ENCODE measurements at regions not wholly inside any gene's neighbourhood (a gene's known extent, or its start where the extent isn't known, plus 50 kb on each side); places are given as distances from the start of the nearest gene placed in this dataset.

- no peak for DNase-seq (ENCODE audit: low read depth in 2 of 2)
Observed at GRCh38 chr20:11573507-11573906, 344.2 kb upstream of the BTBD3 start.

DNA sequence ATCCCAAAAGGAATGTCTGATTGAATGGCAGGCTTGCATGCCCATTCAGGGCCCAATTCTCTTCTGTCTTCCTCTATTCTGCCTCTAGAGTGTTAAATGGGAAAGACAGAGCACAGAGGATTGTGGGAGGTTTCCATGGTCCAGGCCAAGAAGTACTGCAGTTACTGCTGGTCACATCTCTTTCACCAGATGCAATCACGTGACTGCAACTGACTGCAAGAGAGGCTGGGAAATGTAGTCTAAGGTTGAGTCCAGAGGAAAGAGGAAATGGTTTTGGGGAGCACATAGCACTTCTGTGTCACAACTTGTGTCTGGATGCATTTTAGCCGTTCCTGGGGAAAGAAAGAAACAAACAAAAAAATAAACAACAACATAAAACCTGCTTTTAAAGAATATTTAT lies 336.4 kb upstream of the BTBD3 start:
- DNase-seq (ENCODE audit: low read depth in 2 of 2): no peak

DNA sequence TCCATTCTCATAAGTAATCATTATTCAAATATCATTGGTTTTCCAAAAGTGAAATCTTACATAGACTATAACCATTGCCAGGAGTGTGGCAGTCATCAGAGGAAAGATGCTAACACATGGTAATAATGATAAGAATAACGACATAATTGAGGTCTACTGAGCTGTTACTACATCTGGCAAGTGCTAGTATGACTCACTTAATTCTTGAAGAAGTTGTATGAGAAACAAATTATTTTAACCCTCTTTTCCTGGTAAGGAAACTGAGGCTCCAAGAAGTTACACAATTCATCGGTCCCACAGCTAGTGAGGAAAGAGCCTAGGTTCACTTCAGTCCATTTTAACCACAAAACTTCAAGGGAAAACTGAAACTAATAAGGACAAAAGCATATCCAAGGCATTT lies 335.6 kb upstream of the BTBD3 start:
- DNase-seq (ENCODE audit: low read depth in 2 of 2): no peak

GRCh38 chr20:11585752-11586352 lies 331.8 kb upstream of the BTBD3 start:
- no peak for DNase-seq (ENCODE audit: low read depth in 2 of 2)

GRCh38 chr20:11588875-11589274 lies 328.8 kb upstream of the BTBD3 start:
- DNase-seq (ENCODE audit: low read depth in 2 of 2): no peak

GRCh38 chr20:11591965-11592364 lies 325.7 kb upstream of the BTBD3 start:
- no peak for DNase-seq (ENCODE audit: low read depth in 2 of 2)

DNA sequence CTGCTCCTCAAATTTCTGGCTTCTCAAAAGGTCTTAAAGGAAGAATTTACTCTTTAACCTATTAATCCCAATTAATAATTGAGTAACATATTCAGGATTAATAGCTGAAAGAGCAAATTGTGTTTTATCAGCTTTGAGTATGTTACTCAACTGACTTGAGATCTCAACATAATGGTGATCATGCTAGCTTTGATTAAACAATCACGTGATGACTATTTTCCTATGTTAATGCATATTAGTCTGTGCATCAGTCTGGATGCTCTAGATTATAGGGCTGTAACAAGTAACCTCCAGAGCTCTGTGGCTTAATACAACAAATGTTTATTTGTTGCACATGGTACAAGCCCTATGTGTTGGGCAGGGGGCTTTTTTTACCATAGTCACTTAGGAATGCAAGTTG lies 313.4 kb upstream of the BTBD3 start:
- no peak for DNase-seq (ENCODE audit: low read depth in 2 of 2)

- DNase-seq (ENCODE audit: low read depth in 2 of 2): no peak
Observed at GRCh38 chr20:11607047-11607446, 310.6 kb upstream of the BTBD3 start.

DNA sequence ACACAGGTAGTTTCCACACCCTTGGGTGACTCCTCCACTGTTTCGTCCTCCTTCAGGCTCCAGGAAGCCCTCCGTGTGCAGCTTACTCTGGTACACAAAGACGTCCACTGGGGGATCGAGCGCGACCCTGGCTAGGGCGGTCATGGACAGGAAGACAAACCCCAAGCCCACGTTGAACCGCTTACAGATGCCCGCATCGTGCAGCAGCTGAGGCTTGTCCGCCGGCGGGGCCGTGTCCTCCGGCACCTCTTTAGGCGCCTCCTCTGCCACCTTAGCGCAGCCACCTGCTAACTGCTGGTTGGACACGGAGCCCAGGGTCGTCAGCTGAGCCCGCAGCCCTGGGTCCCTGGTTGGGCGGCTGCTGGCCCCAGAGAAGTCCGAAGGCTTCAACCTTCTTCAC lies 309.0 kb upstream of the BTBD3 start:
- DNase-seq (ENCODE audit: low read depth in 2 of 2): no peak

GRCh38 chr20:11624704-11625103 lies 293.0 kb upstream of the BTBD3 start:
- DNase-seq (ENCODE audit: low read depth in 2 of 2): no peak

DNA sequence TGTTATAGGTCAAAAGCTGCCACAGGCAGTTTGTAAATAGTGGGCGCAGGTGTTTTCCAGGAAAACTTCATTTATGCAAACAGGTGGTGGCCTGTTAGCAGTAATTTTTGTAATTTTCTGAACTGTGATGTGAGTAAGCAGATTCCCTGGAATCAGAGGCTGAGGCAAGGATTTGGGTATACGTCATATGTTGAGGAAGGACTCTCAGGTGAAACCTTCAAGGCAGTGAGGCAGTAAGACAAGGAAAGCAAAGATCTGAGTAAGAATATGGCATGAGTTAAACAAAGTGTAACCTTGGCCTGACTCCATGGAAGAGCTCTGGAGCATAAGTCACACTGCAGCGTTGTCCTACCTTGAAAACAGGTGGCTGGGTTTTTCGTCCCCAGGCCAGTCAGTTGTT lies 291.1 kb upstream of the BTBD3 start:
- no peak for DNase-seq (ENCODE audit: low read depth in 2 of 2)

GRCh38 chr20:11642866-11643265 lies 274.8 kb upstream of the BTBD3 start:
- DNase-seq (ENCODE audit: low read depth in 2 of 2): no peak

DNA sequence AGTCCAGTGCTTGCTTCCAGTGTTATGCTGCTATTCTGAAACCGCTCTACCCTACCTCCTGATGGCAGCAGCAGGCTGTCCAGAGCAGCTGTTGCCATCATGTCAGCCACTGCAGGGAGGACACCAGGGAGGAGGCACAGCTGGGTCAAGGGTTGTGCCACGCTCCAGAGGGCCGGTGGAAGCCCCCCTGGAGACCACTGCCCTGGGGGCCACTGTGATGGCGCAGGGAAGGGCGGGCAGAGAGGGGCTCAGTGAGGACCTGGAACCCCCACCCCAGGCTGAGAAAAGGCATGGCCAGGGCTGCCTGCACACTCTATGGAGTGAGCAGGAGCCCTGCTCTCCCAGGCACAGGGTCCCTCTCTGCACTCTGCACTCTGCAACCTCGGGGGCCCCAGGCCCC lies 271.3 kb upstream of the BTBD3 start:
- no peak for DNase-seq (ENCODE audit: low read depth in 2 of 2)

DNA sequence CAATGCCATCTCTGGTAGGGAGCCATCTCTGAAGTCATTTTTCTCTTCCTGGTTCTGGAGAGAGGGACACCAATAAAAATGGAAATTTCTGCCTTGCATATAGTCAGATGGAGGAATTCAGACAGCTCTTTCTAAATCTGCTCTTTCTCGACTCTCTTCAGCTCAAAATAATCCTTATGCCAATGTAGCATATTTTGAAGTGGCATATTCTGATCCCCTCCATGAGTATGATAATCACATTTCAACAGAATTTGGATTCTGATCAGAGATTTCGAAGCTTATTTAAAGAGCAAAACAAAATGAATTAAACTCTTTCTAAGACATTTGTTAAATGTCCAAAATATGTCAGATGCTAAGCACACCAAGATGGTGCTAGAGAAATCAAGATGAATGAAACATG lies 267.1 kb upstream of the BTBD3 start:
- no peak for DNase-seq (ENCODE audit: low read depth in 2 of 2)

DNA sequence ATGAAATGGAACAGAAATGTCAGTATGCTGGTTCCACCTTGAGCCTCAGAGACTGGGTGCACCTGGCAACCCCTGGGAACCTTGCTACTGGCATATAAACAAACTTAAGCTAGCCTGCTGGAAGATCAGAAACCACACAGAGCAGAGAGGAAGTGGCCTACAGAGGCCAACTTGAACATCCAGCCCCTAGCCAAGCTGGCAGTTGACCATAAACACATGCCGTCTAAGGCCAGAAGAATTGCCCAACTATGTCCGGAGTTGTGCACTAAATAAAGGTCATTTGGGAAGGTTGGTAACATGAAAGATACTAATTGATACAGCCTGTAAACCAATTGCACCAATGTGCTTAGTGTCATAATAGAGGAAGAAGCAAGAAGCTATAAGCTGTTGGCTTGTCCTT lies 266.6 kb upstream of the BTBD3 start:
- no peak for DNase-seq (ENCODE audit: low read depth in 2 of 2)

DNA sequence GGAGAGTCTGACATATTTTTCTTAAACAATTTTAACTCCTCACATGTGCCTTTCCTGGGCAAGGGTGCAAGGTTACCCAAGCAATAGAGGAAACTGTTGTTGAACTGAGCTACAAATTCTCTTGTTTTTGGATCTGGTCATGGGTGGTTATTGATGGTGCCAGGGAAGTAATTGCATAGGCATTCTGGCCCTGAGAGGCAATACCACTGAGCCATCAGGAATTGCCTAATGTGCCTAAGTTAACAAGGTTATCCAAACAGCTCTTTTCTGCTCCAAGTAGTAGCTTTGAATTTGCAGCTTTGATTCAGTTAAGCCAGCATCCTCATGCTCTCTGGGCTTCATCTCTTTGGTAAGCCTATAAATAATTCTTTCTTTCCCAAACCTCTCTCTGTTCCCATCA lies 266.0 kb upstream of the BTBD3 start:
- no peak for DNase-seq (ENCODE audit: low read depth in 2 of 2)

DNA sequence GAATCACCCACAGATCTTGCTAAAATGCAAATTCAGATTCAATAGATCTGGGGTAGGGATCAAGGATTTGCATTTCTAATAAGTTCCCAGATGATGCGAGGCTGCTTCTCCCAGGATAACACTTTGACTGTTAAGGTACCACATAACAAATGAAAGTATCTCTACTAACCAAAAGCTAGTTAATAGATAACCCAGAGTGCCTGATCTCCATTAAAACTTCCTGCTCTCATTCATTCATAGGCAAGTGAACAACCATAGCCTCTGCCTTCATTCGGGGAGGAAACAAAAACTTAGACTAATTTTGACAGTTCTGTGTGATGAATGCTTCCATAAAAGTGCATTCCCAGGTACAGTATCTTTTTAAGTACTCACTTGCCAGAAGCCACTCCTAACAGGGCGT lies 265.6 kb upstream of the BTBD3 start:
- DNase-seq (ENCODE audit: low read depth in 2 of 2): no peak

DNA sequence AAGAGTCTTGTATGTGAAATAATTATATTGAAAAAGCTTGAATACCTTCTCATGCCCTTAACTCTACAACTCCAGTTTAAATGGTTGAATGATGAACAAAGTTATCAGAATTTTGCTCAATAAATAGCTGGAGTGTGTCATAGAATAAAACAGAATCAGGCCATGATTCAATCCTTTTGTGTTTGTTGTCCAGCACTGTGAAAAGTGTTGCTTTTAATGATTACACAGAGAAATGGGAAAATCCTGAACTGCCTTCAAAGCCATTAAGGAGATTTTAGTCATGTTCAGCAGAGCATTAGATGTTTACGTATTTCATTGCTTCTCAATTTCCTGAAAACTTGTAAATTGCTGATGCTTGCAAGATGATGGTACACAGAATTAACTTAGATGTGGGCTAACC lies 262.9 kb upstream of the BTBD3 start:
- no peak for DNase-seq (ENCODE audit: low read depth in 2 of 2)

DNA sequence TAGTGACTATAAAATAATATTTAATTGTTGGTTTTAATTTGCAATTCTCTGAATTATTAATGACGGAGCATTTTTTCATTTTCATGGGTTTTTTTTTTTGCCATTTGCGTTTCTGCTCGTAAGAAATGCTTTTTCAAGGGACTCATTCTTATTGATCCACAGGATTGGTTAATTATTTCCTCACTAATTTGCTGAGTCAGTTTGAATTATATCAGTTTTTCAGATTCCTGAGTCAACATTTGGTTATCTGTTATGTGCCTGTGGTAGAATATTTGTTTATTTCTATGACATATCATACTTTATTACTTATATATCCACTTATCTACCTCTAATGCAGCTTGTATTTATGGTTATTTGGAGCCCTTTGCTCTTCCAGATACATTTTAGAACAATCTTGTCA lies 257.0 kb upstream of the BTBD3 start:
- DNase-seq (ENCODE audit: low read depth in 2 of 2): no peak

DNA sequence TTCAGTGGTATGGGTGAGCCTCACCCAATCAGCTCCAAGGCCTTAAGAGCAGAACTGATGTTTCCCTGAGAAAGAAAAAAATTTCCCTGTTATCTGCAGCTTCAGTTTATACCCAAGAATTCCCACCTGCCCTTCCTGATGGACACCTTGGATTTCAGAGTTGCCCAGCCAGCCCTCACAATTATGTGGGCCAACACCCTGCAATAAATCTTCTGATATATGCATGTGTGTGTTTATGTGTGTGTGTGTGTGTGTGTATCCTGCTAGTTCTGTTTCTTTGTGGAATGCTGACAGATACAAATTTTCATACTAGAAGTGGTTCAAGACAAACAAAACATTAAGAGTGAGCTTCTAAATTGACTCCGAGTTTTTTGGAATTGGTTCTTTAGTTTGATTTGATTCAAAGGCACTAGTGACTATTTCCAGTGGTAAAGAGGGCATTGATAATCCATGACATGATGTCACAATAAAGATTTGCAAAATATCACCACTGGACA lies 246.6 kb upstream of the BTBD3 start:
- DNase-seq (ENCODE audit: low read depth in 2 of 2): no peak

- DNase-seq (ENCODE audit: low read depth in 2 of 2): no peak
Observed at GRCh38 chr20:11672959-11673358, 244.7 kb upstream of the BTBD3 start.

DNA sequence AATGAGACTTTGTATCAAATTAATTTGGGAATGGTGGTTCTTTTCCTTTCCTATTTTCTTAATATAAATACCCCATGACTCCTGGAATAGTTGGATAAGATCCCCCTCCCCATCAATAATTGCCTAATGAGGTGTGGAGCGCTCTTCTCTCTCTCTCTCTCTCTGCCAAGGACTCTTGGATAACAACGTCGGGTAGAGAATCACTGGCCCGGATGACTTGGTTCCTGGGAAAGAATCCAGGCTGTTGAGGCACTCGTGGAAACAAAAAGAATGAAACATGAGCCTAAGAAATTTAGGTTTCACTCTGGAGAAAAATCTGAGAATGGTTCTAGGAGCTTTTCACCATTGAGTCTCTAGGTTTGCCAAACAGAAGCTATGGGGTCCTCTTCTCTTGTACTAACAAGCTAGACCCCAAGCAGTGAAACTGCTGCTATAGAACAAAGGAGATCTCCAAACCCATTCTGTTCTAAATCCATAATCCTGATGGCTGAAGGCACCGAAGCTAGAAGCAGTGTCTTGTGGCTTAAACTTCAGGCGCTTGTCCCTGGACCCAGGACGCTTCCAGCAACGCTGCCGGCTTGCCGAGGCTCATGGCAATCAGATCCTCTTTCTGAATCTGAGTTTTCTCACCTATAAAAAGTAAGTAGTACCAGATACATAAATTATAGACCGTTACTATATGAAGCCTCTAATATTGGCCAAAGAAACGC lies 241.6 kb upstream of the BTBD3 start:
- DNase-seq (ENCODE audit: low read depth in 2 of 2): no peak

DNA sequence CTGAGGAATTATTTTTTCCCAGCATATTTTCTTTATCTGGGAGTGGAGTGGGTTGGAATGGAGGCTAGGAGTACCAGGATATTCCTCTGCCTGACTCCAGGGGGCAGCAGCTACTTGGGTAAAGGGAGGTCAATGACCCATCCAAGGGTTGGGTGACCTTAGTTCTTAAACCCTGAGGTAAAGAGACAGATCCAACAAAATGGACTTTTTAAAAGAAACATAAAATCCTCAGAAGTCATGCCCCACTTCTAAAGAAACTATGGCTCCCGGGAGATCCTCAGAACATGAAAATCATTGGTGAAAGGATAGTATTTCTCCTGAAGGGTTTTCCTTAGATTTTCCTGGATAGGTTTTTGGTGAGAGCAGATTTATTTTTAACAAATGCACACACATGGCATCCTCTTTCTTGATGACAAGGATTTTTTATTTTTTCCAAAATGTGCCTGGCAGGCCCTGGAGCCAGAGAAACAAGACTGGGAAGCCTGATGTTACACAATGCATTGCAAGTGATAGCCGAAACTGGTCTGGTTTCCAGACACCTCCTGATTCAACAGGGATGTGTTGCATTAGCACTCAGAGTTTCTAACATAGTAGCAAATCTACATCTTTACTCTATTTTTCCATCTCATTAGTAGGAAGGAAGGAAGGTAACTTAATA lies 240.9 kb upstream of the BTBD3 start:
- DNase-seq (ENCODE audit: low read depth in 2 of 2): peak in 1 of 2 donors; percentile 3

All from stimulated activated CD4-positive, alpha-beta T cell treated with anti-CD3 and anti-CD28 coated beads, Interleukin-15, amount 100 ng/mL, for 48 hours (primary cell).